PC-9 (cell line): ENCODE measurements at regions not wholly inside any gene's neighbourhood (a gene's known extent, or its start where the extent isn't known, plus 50 kb on each side); places are given as distances from the start of the nearest gene placed in this dataset.

Experiments
- EZH2 ChIP-seq: fragments of 200-600 bp; sonication (generic); IDR thresholded peaks from 2 replicates; pipeline ENCODE4 v1.8.0; 2017; ENCODE audit warnings: antibody characterized with exemption, low read depth
- TF ChIP-seq, protein P1 (sequence below): fragments of 200-600 bp; sonication (generic); conservative IDR thresholded peaks from 2 replicates; pipeline ENCODE4 v1.6.1; 2017; ENCODE audit warnings: mixed run types, antibody characterized with exemption, mild to moderate bottlenecking, moderate library complexity

DNA sequence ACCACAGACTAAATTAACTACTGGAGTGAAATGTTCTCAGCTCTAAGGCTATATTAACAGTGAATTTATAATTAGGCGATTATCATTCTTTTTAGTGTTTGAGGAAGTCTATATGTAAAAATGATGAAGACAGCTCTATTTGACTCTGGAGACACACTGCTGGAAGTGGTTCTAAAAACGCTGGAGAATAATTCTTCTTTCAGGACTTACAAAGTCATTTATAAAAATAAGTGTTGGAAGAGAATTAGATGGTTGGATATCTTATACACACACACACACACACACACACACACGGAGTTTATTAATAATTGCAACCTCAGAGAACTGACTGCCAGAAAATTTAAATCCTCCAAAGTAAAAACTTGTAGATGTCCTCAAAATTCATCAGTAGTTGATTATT is 1171.3 kb downstream of the EFNB2 start:
- TF ChIP-seq EZH2 = no peak
- TF ChIP-seq, protein P1, sequence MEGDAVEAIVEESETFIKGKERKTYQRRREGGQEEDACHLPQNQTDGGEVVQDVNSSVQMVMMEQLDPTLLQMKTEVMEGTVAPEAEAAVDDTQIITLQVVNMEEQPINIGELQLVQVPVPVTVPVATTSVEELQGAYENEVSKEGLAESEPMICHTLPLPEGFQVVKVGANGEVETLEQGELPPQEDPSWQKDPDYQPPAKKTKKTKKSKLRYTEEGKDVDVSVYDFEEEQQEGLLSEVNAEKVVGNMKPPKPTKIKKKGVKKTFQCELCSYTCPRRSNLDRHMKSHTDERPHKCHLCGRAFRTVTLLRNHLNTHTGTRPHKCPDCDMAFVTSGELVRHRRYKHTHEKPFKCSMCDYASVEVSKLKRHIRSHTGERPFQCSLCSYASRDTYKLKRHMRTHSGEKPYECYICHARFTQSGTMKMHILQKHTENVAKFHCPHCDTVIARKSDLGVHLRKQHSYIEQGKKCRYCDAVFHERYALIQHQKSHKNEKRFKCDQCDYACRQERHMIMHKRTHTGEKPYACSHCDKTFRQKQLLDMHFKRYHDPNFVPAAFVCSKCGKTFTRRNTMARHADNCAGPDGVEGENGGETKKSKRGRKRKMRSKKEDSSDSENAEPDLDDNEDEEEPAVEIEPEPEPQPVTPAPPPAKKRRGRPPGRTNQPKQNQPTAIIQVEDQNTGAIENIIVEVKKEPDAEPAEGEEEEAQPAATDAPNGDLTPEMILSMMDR = no peak
